CD4-positive, alpha-beta T cell (primary cell): ENCODE measurements at regions not wholly inside any gene's neighbourhood (a gene's known extent, or its start where the extent isn't known, plus 50 kb on each side); places are given as distances from the start of the nearest gene placed in this dataset.

Experiments used
- ATAC-seq: fragments of 200-7000 bp; cut with Tn5 transposase; one replicate; pipeline ENCODE4 v1.10.0; 2022; ENCODE audit warnings: mild to moderate bottlenecking; ENCODE audit not compliant: poor library complexity
- CTCF ChIA-PET: fragments of 350-600 bp; sonication (Branson Sonifier 250); formaldehyde crosslinking; loops from one replicate; lab custom pipeline; 2021; ENCODE audit warnings: antibody characterized with exemption, inconsistent platforms; lab: Charles Lee
- POLR2A ChIA-PET: fragments of 350-600 bp; sonication (Branson Sonifier 250); formaldehyde crosslinking; loops from one replicate; lab custom pipeline; 2021; ENCODE audit warnings: antibody characterized with exemption, inconsistent platforms; lab: Charles Lee
- DNase-seq, 14 experiments: peaks; one replicate each; pipeline ENCODE4 v3.0.0-alpha.2; 2013 to 2020; ENCODE audit warnings: mixed read lengths in 2 of 14
- H3K27ac ChIP-seq, 2 donors: one replicate each; pipeline versions ENCODE4 v1.5.1 to v1.7.0; 2013; ENCODE audit warnings: low read length in 2 of 2, low read depth in 1 of 2, mild to moderate bottlenecking in 1 of 2
- H3K27me3 ChIP-seq, 2 experiments: 1 replicate in 1 of 2; 2 replicates in 1 of 2; pipeline versions ENCODE4 v1.6.1 to v1.7.0; 2013; ENCODE audit warnings: low read length in 2 of 2, control low read depth in 1 of 2, mild to moderate bottlenecking in 1 of 2, moderate library complexity in 1 of 2; ENCODE audit not compliant: insufficient read depth in 2 of 2, control insufficient read depth in 1 of 2
- H3K36me3 ChIP-seq: one replicate; pipeline ENCODE4 v1.6.1; 2013; ENCODE audit warnings: low read length, control low read depth; ENCODE audit not compliant: insufficient read depth
- H3K4me1 ChIP-seq: one replicate; pipeline ENCODE4 v1.6.1; 2013; ENCODE audit warnings: low read length, control low read depth; ENCODE audit not compliant: insufficient read depth
- H3K4me3 ChIP-seq: one replicate; pipeline ENCODE4 v1.5.1; 2013; ENCODE audit warnings: mild to moderate bottlenecking, low read length, moderate library complexity
- H3K9me3 ChIP-seq, 2 experiments: 1 replicate in 1 of 2; 2 replicates in 1 of 2; pipeline versions ENCODE4 v1.6.1 to v1.7.0; 2013; ENCODE audit warnings: low read length in 2 of 2, mild to moderate bottlenecking in 2 of 2, control low read depth in 1 of 2, moderate library complexity in 1 of 2; ENCODE audit not compliant: control insufficient read depth in 1 of 2, insufficient read depth in 1 of 2
- H3K27ac Mint-ChIP-seq: one replicate; pipeline ENCODE4 v1.8.0; 2020; ENCODE audit warnings: mixed read lengths
- H3K27me3 Mint-ChIP-seq: one replicate; pipeline ENCODE4 v1.8.0; 2021; ENCODE audit warnings: mixed read lengths
- H3K36me3 Mint-ChIP-seq: one replicate; pipeline ENCODE4 v1.8.0; 2021; ENCODE audit warnings: low read depth, mixed read lengths
- H3K4me1 Mint-ChIP-seq: one replicate; pipeline ENCODE4 v1.8.0; 2021; ENCODE audit warnings: low read depth, mixed read lengths
- H3K4me3 Mint-ChIP-seq: one replicate; pipeline ENCODE4 v1.8.0; 2020; ENCODE audit warnings: mild to moderate bottlenecking, mixed read lengths
- H3K9me3 Mint-ChIP-seq: one replicate; pipeline ENCODE4 v1.8.0; 2020; ENCODE audit warnings: mixed read lengths
- CTCF ChIP-seq: fragments of 200-600 bp; IDR thresholded peaks from one replicate; pipeline ENCODE4 v1.8.0; 2022; ENCODE audit warnings: antibody characterized with exemption, mild to moderate bottlenecking
- intact Hi-C, 2 experiments: fragments of 100-400 bp; cut with DNase I in 1 of 2; cut with micrococcal nuclease in 1 of 2; formaldehyde crosslinking; loops; one replicate each; pipeline versions ENCODE4 v1.15.1 to v1.9.0; 2023 to 2025; cut with DNase I, micrococcal nuclease

GRCh38 chr6:134455319-134455718 is 137.4 kb upstream of the SGK1 start:
- ChIA-PET POLR2A (no interaction called here), CTCF (no interaction called here)
- H3K27ac ChIP-seq = no peak overlapping the region
- H3K4me3 Mint-ChIP-seq = no peak overlapping the region
- no peaks in the 10 kb centered on the region for H3K36me3 Mint-ChIP-seq
- peaks cover 4% of the 10 kb centered on the region for H3K4me1 Mint-ChIP-seq
- no peaks in the 10 kb centered on the region for H3K36me3 ChIP-seq
- no peaks in the 10 kb centered on the region for H3K27me3 Mint-ChIP-seq
- intact Hi-C loops = no loop called here
- H3K27me3 ChIP-seq = no peaks in the 10 kb centered on the region
- no peaks in the 10 kb centered on the region for H3K9me3 Mint-ChIP-seq
- DNase-seq = no peak
- no peak overlapping the region for H3K27ac Mint-ChIP-seq
- peaks cover 3% of the 10 kb centered on the region for H3K4me1 ChIP-seq
- H3K4me3 ChIP-seq = no peak overlapping the region
- H3K9me3 ChIP-seq = no peaks in the 10 kb centered on the region
- TF ChIP-seq CTCF = no peak
- ATAC-seq = no peak

- Histone ChIP-seq H3K27me3 (no peaks in the 10 kb centered on the region), H3K27ac (no peak overlapping the region), H3K4me3 (no peak overlapping the region), H3K4me1 (peaks cover 3% of the 10 kb centered on the region), H3K9me3 (no peaks in the 10 kb centered on the region), H3K36me3 (no peaks in the 10 kb centered on the region)
- POLR2A ChIA-PET = no interaction called here
- Mint-ChIP-seq H3K9me3 (no peaks in the 10 kb centered on the region), H3K27me3 (no peaks in the 10 kb centered on the region), H3K4me3 (no peak overlapping the region), H3K27ac (no peak overlapping the region), H3K36me3 (no peaks in the 10 kb centered on the region), H3K4me1 (peaks cover 4% of the 10 kb centered on the region)
- DNase-seq (no peak), ATAC-seq (no peak)
- CTCF ChIA-PET = no interaction called here
- intact Hi-C loops = no loop called here
- TF ChIP-seq CTCF = no peak
Measured at GRCh38 chr6:134454794-134455193, 136.9 kb upstream of the SGK1 start.

- Histone ChIP-seq H3K4me1 (peaks cover 3% of the 10 kb centered on the region), H3K27me3 (no peaks in the 10 kb centered on the region), H3K4me3 (no peak overlapping the region), H3K9me3 (no peaks in the 10 kb centered on the region), H3K36me3 (no peaks in the 10 kb centered on the region), H3K27ac (no peak overlapping the region)
- peaks cover 4% of the 10 kb centered on the region for H3K4me1 Mint-ChIP-seq
- POLR2A ChIA-PET = no interaction called here
- intact Hi-C loops = no loop called here
- no peaks in the 10 kb centered on the region for H3K27me3 Mint-ChIP-seq
- DNase-seq (no peak), ATAC-seq (no peak)
- H3K4me3 Mint-ChIP-seq = no peak overlapping the region
- no peaks in the 10 kb centered on the region for H3K36me3 Mint-ChIP-seq
- no peak overlapping the region for H3K27ac Mint-ChIP-seq
- TF ChIP-seq CTCF = no peak
- no peaks in the 10 kb centered on the region for H3K9me3 Mint-ChIP-seq
- CTCF ChIA-PET = no interaction called here
Measured at GRCh38 chr6:134453792-134454510, 136.0 kb upstream of the SGK1 start.
